SK-N-SH treated with all-trans-retinoic acid at 6 μM for 48 hours (cell line): ENCODE measurements at regions not wholly inside any gene's neighbourhood (a gene's known extent, or its start where the extent isn't known, plus 50 kb on each side); places are given as distances from the start of the nearest gene placed in this dataset.

ENCODE experiments used
- ATAC-seq: fragments of 200-7000 bp; cut with Tn5 transposase; 3 replicates; pipeline ENCODE4 v1.9.1; 2020; ENCODE audit warnings: mild to moderate bottlenecking, moderate library complexity
- ARNTL ChIP-seq: fragments of 450-650 bp; formaldehyde crosslinking; IDR thresholded peaks from 2 replicates; pipeline ENCODE4 v1.5.0; 2020; ENCODE audit warnings: low read depth, mild to moderate bottlenecking, moderate library complexity, borderline replicate concordance
- BACH2 ChIP-seq: fragments of 250-450 bp; sonication (Bioruptor Pico); IDR thresholded peaks from 2 replicates; pipeline ENCODE4 v1.9.0; 2021; ENCODE audit warnings: mild to moderate bottlenecking, borderline replicate concordance
- CSDC2 ChIP-seq: fragments of 250-450 bp; sonication (Bioruptor Pico); IDR thresholded peaks from 2 replicates; pipeline ENCODE4 v1.5.0; 2020; ENCODE audit warnings: mild to moderate bottlenecking, moderate library complexity
- ESRRG ChIP-seq: fragments of 250-450 bp; sonication (Bioruptor Pico); IDR thresholded peaks from 2 replicates; pipeline ENCODE4 v1.6.1; 2021; ENCODE audit warnings: mild to moderate bottlenecking
- GLIS3 ChIP-seq: fragments of 250-450 bp; sonication (Bioruptor Pico); IDR thresholded peaks from 2 replicates; pipeline ENCODE4 v1.5.0; 2020; ENCODE audit warnings: mild to moderate bottlenecking, moderate library complexity
- ISL1 ChIP-seq: fragments of 250-450 bp; sonication (Bioruptor Pico); IDR thresholded peaks from 2 replicates; pipeline ENCODE4 v2.1.2; 2022; ENCODE audit warnings: mild to moderate bottlenecking, moderate library complexity
- OSR1 ChIP-seq: fragments of 250-450 bp; sonication (Bioruptor Pico); IDR thresholded peaks from 2 replicates; pipeline ENCODE4 v1.8.0; 2022; ENCODE audit warnings: moderate library complexity, mild to moderate bottlenecking, inconsistent platforms
- PPARA ChIP-seq: fragments of 250-450 bp; sonication (Bioruptor Pico); IDR thresholded peaks from 2 replicates; pipeline ENCODE4 v1.5.0; 2020; ENCODE audit warnings: mild to moderate bottlenecking, borderline replicate concordance
- RARB ChIP-seq: fragments of 250-450 bp; sonication (Bioruptor Pico); IDR thresholded peaks from 2 replicates; pipeline ENCODE4 v1.8.0; 2021; ENCODE audit warnings: mild to moderate bottlenecking, moderate library complexity
- SNAI2 ChIP-seq: fragments of 250-450 bp; sonication (Bioruptor Pico); IDR thresholded peaks from 2 replicates; pipeline ENCODE4 v1.5.0; 2020; ENCODE audit warnings: mild to moderate bottlenecking, moderate library complexity
- TCF4 ChIP-seq: fragments of 250-450 bp; sonication (Bioruptor Pico); IDR thresholded peaks from 2 replicates; pipeline ENCODE4 v1.8.0; 2021; ENCODE audit warnings: mild to moderate bottlenecking, moderate library complexity, borderline replicate concordance
- TOX ChIP-seq: fragments of 250-450 bp; sonication (Bioruptor Pico); IDR thresholded peaks from 2 replicates; pipeline ENCODE4 v1.8.0; 2021; ENCODE audit warnings: mild to moderate bottlenecking, moderate library complexity, borderline replicate concordance
- ZC3H10 ChIP-seq: fragments of 250-450 bp; sonication (Bioruptor Pico); IDR thresholded peaks from 2 replicates; pipeline ENCODE4 v1.5.1; 2021; ENCODE audit warnings: mild to moderate bottlenecking, moderate library complexity
- ZFP3 ChIP-seq: fragments of 250-450 bp; sonication (Bioruptor Pico); IDR thresholded peaks from 2 replicates; pipeline ENCODE4 v1.5.0; 2020; ENCODE audit warnings: mild to moderate bottlenecking, moderate library complexity
- ZFP30 ChIP-seq: fragments of 450-650 bp; formaldehyde crosslinking; IDR thresholded peaks from 2 replicates; pipeline ENCODE4 v1.5.0; 2022; ENCODE audit warnings: mild to moderate bottlenecking, moderate library complexity
- ZNF565 ChIP-seq: fragments of 450-650 bp; formaldehyde crosslinking; conservative IDR thresholded peaks from 2 replicates; pipeline ENCODE4 v1.5.0; 2020; ENCODE audit warnings: low read depth, mild to moderate bottlenecking, moderate library complexity
- ZNF70 ChIP-seq: fragments of 450-650 bp; formaldehyde crosslinking; IDR thresholded peaks from 2 replicates; pipeline ENCODE4 v1.5.0; 2020; ENCODE audit warnings: mild to moderate bottlenecking, moderate library complexity
- ZNF8 ChIP-seq: fragments of 450-650 bp; formaldehyde crosslinking; IDR thresholded peaks from 2 replicates; pipeline ENCODE4 v1.5.0; 2020; ENCODE audit warnings: mild to moderate bottlenecking, moderate library complexity
- TF ChIP-seq, protein P1 (sequence below): fragments of 250-450 bp; sonication (Bioruptor Pico); IDR thresholded peaks from 2 replicates; pipeline ENCODE4 v1.8.0; 2020; ENCODE audit warnings: mild to moderate bottlenecking, moderate library complexity, borderline replicate concordance
- TF ChIP-seq, protein P2 (sequence below): fragments of 250-450 bp; sonication (Bioruptor Pico); IDR thresholded peaks from 2 replicates; pipeline ENCODE4 v1.5.1; 2021; ENCODE audit warnings: mild to moderate bottlenecking, moderate library complexity
- TF ChIP-seq, protein P3 (sequence below): fragments of 250-450 bp; sonication (Bioruptor Pico); IDR thresholded peaks from 2 replicates; pipeline ENCODE4 v1.8.0; 2021; ENCODE audit warnings: low read depth, mild to moderate bottlenecking, moderate library complexity, borderline replicate concordance
- TF ChIP-seq, protein P4 (sequence below): fragments of 250-450 bp; sonication (Bioruptor Pico); IDR thresholded peaks from 2 replicates; pipeline ENCODE4 v1.5.0; 2020; ENCODE audit warnings: mild to moderate bottlenecking, moderate library complexity
- TF ChIP-seq, protein P5 (sequence below): fragments of 250-450 bp; sonication (Bioruptor Pico); IDR thresholded peaks from 2 replicates; pipeline ENCODE4 v1.5.1; 2020; ENCODE audit warnings: low read depth, mild to moderate bottlenecking, moderate library complexity

DNA sequence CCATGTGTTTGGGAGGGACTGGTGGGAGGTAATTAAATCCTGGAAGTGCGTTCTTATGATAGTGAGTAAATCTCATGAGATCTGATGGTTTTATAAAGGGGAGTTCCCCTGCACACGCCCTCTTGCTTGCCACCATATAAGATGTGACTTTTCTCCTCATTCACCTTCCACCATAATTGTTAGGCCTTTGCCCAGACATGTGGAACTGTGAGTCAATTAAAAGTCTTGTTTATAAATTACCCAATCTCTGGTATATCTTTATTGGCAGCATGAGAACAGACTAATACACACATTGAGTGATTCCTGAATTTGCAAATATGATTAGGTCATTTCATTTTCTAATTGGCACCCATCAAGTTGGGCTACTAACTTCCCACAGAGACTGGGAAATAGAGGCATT is 977.2 kb downstream of the SLITRK1 start:
- TF ChIP-seq OSR1 (CRISPR knock-in tag), result no peak
- TF ChIP-seq ZFP30 (CRISPR knock-in tag), result no peak
- TF ChIP-seq TCF4 (CRISPR knock-in tag), result no peak
- no peak for ATAC-seq

DNA sequence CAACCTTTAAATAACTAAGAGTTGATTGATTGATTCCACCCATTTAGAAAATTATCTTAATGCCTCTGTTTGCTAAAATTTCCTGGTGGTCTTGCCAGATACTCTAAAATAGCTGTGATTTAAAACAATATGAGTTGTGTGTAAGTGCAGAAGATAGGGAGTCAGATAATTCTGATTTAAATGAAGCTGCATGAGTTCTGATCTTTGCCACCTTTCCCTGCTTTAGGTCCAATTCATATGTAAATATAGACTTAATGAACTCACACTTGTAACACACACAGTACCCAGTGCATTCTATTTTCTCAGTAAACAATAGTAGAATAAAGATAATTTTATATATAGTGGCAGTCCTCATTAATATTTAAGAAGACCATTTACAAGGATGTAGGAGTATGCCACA is 981.8 kb downstream of the SLITRK1 start:
- no peak for TF ChIP-seq ESRRG (CRISPR knock-in tag)
- TF ChIP-seq, protein P1, sequence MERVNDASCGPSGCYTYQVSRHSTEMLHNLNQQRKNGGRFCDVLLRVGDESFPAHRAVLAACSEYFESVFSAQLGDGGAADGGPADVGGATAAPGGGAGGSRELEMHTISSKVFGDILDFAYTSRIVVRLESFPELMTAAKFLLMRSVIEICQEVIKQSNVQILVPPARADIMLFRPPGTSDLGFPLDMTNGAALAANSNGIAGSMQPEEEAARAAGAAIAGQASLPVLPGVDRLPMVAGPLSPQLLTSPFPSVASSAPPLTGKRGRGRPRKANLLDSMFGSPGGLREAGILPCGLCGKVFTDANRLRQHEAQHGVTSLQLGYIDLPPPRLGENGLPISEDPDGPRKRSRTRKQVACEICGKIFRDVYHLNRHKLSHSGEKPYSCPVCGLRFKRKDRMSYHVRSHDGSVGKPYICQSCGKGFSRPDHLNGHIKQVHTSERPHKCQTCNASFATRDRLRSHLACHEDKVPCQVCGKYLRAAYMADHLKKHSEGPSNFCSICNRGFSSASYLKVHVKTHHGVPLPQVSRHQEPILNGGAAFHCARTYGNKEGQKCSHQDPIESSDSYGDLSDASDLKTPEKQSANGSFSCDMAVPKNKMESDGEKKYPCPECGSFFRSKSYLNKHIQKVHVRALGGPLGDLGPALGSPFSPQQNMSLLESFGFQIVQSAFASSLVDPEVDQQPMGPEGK (CRISPR knock-in tag), result no peak
- no peak for TF ChIP-seq ISL1 (CRISPR knock-in tag)
- no peak for TF ChIP-seq ZNF565
- TF ChIP-seq, protein P2, sequence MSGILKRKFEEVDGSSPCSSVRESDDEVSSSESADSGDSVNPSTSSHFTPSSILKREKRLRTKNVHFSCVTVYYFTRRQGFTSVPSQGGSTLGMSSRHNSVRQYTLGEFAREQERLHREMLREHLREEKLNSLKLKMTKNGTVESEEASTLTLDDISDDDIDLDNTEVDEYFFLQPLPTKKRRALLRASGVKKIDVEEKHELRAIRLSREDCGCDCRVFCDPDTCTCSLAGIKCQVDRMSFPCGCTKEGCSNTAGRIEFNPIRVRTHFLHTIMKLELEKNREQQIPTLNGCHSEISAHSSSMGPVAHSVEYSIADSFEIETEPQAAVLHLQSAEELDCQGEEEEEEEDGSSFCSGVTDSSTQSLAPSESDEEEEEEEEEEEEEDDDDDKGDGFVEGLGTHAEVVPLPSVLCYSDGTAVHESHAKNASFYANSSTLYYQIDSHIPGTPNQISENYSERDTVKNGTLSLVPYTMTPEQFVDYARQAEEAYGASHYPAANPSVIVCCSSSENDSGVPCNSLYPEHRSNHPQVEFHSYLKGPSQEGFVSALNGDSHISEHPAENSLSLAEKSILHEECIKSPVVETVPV (CRISPR knock-in tag), result no peak
- no peak for TF ChIP-seq BACH2
- no peak for TF ChIP-seq ZFP30 (CRISPR knock-in tag)
- no peak for TF ChIP-seq TCF4 (CRISPR knock-in tag)
- no peak for TF ChIP-seq CSDC2
- TF ChIP-seq TOX, result no peak
- no peak for TF ChIP-seq ZFP3
- no peak for TF ChIP-seq ZC3H10 (CRISPR knock-in tag)
- TF ChIP-seq RARB (CRISPR knock-in tag), result no peak
- TF ChIP-seq, protein P3, sequence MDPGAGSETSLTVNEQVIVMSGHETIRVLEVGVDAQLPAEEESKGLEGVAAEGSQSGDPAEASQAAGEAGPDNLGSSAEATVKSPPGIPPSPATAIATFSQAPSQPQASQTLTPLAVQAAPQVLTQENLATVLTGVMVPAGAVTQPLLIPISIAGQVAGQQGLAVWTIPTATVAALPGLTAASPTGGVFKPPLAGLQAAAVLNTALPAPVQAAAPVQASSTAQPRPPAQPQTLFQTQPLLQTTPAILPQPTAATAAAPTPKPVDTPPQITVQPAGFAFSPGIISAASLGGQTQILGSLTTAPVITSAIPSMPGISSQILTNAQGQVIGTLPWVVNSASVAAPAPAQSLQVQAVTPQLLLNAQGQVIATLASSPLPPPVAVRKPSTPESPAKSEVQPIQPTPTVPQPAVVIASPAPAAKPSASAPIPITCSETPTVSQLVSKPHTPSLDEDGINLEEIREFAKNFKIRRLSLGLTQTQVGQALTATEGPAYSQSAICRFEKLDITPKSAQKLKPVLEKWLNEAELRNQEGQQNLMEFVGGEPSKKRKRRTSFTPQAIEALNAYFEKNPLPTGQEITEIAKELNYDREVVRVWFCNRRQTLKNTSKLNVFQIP (CRISPR knock-in tag), result no peak
- no peak for TF ChIP-seq SNAI2 (CRISPR knock-in tag)
- no peak for TF ChIP-seq GLIS3 (CRISPR knock-in tag)
- no peak for TF ChIP-seq OSR1 (CRISPR knock-in tag)
- no peak for TF ChIP-seq ZNF70
- no peak for TF ChIP-seq ARNTL
- ATAC-seq, result no peak

DNA sequence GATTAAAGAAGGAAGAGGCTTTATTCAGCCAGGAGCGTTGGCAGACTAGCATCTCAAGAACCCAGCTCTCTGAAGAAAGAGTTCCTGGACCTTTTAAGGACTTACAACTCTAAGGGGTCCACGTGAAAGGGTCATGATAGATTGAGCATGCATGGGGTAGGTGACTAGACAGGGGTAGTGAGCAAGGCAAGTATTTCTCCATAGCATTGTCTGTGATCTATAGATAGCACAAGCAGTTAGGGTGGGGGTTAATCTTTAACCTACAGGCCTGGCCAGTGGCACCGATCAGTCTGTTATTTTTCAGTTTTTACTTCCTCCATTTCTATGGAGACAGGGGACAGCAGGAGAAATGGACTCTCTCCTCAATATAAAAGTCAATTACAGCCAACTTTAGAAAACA is 983.7 kb downstream of the SLITRK1 start:
- TF ChIP-seq ZNF8 (CRISPR knock-in tag) (no peak), GLIS3 (CRISPR knock-in tag) (no peak), CSDC2 (no peak), ESRRG (CRISPR knock-in tag) (no peak), ZFP3 (no peak), OSR1 (CRISPR knock-in tag) (no peak), PPARA (no peak), ARNTL (no peak), ISL1 (CRISPR knock-in tag) (no peak), TOX (no peak), RARB (CRISPR knock-in tag) (no peak)
- TF ChIP-seq, protein P3 (CRISPR knock-in tag), result no peak
- TF ChIP-seq, protein P4, sequence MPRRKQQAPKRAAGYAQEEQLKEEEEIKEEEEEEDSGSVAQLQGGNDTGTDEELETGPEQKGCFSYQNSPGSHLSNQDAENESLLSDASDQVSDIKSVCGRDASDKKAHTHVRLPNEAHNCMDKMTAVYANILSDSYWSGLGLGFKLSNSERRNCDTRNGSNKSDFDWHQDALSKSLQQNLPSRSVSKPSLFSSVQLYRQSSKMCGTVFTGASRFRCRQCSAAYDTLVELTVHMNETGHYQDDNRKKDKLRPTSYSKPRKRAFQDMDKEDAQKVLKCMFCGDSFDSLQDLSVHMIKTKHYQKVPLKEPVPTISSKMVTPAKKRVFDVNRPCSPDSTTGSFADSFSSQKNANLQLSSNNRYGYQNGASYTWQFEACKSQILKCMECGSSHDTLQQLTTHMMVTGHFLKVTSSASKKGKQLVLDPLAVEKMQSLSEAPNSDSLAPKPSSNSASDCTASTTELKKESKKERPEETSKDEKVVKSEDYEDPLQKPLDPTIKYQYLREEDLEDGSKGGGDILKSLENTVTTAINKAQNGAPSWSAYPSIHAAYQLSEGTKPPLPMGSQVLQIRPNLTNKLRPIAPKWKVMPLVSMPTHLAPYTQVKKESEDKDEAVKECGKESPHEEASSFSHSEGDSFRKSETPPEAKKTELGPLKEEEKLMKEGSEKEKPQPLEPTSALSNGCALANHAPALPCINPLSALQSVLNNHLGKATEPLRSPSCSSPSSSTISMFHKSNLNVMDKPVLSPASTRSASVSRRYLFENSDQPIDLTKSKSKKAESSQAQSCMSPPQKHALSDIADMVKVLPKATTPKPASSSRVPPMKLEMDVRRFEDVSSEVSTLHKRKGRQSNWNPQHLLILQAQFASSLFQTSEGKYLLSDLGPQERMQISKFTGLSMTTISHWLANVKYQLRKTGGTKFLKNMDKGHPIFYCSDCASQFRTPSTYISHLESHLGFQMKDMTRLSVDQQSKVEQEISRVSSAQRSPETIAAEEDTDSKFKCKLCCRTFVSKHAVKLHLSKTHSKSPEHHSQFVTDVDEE (CRISPR knock-in tag), result no peak
- TF ChIP-seq, protein P5, sequence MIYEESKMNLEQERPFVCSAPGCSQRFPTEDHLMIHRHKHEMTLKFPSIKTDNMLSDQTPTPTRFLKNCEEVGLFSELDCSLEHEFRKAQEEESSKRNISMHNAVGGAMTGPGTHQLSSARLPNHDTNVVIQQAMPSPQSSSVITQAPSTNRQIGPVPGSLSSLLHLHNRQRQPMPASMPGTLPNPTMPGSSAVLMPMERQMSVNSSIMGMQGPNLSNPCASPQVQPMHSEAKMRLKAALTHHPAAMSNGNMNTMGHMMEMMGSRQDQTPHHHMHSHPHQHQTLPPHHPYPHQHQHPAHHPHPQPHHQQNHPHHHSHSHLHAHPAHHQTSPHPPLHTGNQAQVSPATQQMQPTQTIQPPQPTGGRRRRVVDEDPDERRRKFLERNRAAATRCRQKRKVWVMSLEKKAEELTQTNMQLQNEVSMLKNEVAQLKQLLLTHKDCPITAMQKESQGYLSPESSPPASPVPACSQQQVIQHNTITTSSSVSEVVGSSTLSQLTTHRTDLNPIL, result no peak
- TF ChIP-seq, protein P1 (CRISPR knock-in tag), result no peak
- no peak for ATAC-seq
